A549 (cell line): ENCODE measurements at regions not wholly inside any gene's neighbourhood (a gene's known extent, or its start where the extent isn't known, plus 50 kb on each side); places are given as distances from the start of the nearest gene placed in this dataset.

Source experiments
- BHLHE40 ChIP-seq: IDR thresholded peaks from 2 replicates; pipeline ENCODE4 v1.6.1; 2012; ENCODE audit warnings: low read depth, low read length, inconsistent platforms
- CHD2 ChIP-seq: fragments of 150-350 bp; IDR thresholded peaks from 2 replicates; pipeline ENCODE4 v1.6.1; 2014; ENCODE audit warnings: low read length; ENCODE audit not compliant: partially characterized antibody
- CHD4 ChIP-seq: fragments of 200-600 bp; sonication (generic); IDR thresholded peaks from 2 replicates; pipeline ENCODE4 v1.6.1; 2016; ENCODE audit warnings: antibody characterized with exemption, mild to moderate bottlenecking, borderline replicate concordance
- CTCF ChIP-seq: fragments of >200 bp; sonication (Bioruptor Twin); formaldehyde crosslinking; IDR thresholded peaks from 3 replicates; pipeline ENCODE4 v1.5.1; 2016
- EP300 ChIP-seq, 2 experiments: fragments of >200 bp; sonication (Bioruptor Twin); formaldehyde crosslinking; IDR thresholded peaks; 2 replicates in 1 of 2; 3 replicates in 1 of 2; pipeline ENCODE4 v1.6.1; 2016 to 2017
- FOSB ChIP-seq: fragments of 250-450 bp; sonication (Bioruptor Pico); IDR thresholded peaks from 2 replicates; pipeline ENCODE4 v1.5.0; 2020; ENCODE audit warnings: mild to moderate bottlenecking, moderate library complexity
- HMGXB4 ChIP-seq: fragments of 250-450 bp; sonication (Bioruptor Pico); IDR thresholded peaks from 2 replicates; pipeline ENCODE4 v1.5.0; 2021; ENCODE audit warnings: mild to moderate bottlenecking, moderate library complexity, borderline replicate concordance
- KDM5A ChIP-seq: fragments of 200-600 bp; sonication (generic); IDR thresholded peaks from 2 replicates; pipeline ENCODE4 v1.6.1; 2016; ENCODE audit warnings: antibody characterized with exemption, mild to moderate bottlenecking
- MYC ChIP-seq: IDR thresholded peaks from 2 replicates; pipeline ENCODE4 v1.6.1; 2012; ENCODE audit warnings: mild to moderate bottlenecking, inconsistent platforms, low read length, improper control_type of control experiment, borderline replicate concordance
- NPAS2 ChIP-seq: fragments of 250-450 bp; sonication (Bioruptor Pico); IDR thresholded peaks from 2 replicates; pipeline ENCODE4 v1.8.0; 2022; ENCODE audit warnings: mild to moderate bottlenecking, moderate library complexity, borderline replicate concordance
- PHF8 ChIP-seq: fragments of 200-600 bp; sonication (generic); IDR thresholded peaks from 2 replicates; pipeline ENCODE4 v1.6.1; 2016; ENCODE audit warnings: low read depth, mild to moderate bottlenecking, antibody characterized with exemption, moderate library complexity, borderline replicate concordance
- POLR2A ChIP-seq: IDR thresholded peaks from 2 replicates; pipeline ENCODE4 v1.6.1; 2012; ENCODE audit warnings: mild to moderate bottlenecking, low read length
- RAD21 ChIP-seq, 2 experiments: fragments of >200 bp in 1 of 2; sonication (Bioruptor Twin) in 1 of 2; formaldehyde crosslinking in 1 of 2; IDR thresholded peaks in 1 of 2; conservative IDR thresholded peaks in 1 of 2; 2 replicates in 1 of 2; 3 replicates in 1 of 2; pipeline ENCODE4 v1.6.1; 2012 to 2018; ENCODE audit warnings: inconsistent platforms in 1 of 2
- TF ChIP-seq, protein P1 (sequence below): fragments of 200-600 bp; sonication (generic); IDR thresholded peaks from 2 replicates; pipeline ENCODE4 v1.6.1; 2016; ENCODE audit warnings: antibody characterized with exemption, mild to moderate bottlenecking, moderate library complexity

DNA sequence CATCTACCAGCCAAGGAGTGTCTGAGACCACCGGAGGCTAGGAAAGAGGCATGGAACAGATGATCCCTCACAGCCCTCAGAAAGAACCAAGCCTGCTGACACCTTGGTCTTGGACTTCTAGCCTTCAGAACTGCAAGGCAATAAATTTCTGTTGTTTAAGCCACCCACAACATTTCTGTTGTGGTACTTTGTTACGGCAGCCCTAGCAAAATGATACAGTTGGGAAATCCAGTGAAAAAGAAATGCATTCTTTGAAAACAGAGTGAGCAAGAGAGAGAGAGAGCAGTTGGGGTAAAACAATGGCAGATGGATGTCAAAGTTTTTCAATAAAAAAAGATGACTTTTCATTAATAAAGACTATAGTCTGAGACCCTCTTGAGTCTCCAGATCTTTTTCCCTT is 219.4 kb downstream of the NFKBIZ start:
- TF ChIP-seq CTCF (no peak), KDM5A (no peak), EP300 (IDR thresholded peaks at IDR 0.05) (no peak), FOSB (no peak), PHF8 (no peak), HMGXB4 (CRISPR knock-in tag) (no peak), POLR2A (no peak), RAD21 (conservative IDR thresholded peaks at IDR 0.05 in 1 of 2, IDR thresholded peaks at IDR 0.05 in 1 of 2) (no peak), CHD2 (no peak), MYC (no peak), CHD4 (no peak), NPAS2 (no peak), BHLHE40 (no peak)
- TF ChIP-seq, protein P1, sequence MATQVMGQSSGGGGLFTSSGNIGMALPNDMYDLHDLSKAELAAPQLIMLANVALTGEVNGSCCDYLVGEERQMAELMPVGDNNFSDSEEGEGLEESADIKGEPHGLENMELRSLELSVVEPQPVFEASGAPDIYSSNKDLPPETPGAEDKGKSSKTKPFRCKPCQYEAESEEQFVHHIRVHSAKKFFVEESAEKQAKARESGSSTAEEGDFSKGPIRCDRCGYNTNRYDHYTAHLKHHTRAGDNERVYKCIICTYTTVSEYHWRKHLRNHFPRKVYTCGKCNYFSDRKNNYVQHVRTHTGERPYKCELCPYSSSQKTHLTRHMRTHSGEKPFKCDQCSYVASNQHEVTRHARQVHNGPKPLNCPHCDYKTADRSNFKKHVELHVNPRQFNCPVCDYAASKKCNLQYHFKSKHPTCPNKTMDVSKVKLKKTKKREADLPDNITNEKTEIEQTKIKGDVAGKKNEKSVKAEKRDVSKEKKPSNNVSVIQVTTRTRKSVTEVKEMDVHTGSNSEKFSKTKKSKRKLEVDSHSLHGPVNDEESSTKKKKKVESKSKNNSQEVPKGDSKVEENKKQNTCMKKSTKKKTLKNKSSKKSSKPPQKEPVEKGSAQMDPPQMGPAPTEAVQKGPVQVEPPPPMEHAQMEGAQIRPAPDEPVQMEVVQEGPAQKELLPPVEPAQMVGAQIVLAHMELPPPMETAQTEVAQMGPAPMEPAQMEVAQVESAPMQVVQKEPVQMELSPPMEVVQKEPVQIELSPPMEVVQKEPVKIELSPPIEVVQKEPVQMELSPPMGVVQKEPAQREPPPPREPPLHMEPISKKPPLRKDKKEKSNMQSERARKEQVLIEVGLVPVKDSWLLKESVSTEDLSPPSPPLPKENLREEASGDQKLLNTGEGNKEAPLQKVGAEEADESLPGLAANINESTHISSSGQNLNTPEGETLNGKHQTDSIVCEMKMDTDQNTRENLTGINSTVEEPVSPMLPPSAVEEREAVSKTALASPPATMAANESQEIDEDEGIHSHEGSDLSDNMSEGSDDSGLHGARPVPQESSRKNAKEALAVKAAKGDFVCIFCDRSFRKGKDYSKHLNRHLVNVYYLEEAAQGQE: no peak
